COLO668 (cell line): ENCODE measurements at regions not wholly inside any gene's neighbourhood (a gene's known extent, or its start where the extent isn't known, plus 50 kb on each side); places are given as distances from the start of the nearest gene placed in this dataset.

Experiments
- DNase-seq: peaks from one replicate; lab custom pipeline; 2025; ENCODE audit not compliant: unreplicated experiment; lab: John Stamatoyannopoulos, UW

DNA sequence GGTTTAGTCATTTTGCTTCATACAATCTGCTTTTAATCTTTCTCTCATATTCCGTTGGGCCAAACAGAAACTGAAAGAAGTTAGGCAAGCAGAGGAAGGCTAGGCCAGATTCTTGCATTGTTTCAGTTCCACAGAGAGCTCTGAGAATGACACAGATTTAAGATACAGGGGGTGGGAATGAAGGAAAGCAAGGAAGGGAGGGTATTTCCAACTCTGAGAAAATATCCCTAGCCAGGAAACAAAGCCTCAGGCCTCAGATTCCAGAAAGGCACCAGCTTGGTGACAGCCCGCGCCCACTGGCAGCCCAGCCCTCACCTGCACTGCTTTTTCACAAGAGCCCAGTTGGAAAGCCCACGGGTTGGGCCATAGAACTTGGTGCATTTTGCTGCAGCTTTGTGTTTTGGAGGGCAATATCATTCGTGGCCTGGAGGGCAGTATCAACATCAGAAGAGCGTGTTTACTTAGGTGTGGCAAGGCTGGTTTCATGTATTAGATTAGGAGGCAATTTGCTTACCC is 63.5 kb downstream of the ENC1 start:
- peak; percentile 21 for DNase-seq

DNA sequence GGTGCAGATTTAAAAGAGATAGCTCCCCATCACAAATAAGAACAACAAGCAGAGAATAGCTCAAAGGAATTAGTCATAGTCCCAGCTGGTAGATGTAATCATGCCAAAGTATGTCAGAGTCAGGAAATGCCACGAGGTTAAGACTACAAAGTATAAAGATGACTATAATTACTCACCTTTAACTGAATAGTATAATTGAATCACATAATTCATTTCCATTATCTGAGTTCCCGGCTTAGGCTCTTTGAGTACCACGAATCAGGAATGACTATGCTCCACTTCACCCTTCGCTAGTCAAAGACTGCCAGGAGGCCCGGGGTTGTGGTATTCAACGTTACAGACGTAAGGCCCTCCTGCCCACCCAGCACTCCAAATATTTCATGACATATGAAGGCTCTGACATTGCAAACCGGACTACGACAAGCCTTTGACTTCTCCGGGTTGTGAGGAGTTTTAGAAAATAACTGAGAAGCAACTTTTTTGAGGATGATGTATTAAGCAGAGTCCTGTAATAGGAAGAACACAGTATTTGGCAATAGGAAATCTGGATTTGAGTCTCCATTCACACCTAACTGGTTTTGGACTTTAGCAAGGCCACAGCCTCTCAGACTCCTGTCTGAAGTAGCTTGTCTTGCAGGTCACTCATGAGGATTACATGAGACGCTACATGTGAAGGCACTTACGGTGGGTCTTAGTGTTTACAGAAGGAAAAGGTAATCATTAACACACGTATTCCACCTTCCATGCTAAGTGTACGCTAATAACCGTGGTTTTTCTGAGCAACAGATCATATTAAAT is 64.6 kb downstream of the ENC1 start:
- no peak for DNase-seq

DNA sequence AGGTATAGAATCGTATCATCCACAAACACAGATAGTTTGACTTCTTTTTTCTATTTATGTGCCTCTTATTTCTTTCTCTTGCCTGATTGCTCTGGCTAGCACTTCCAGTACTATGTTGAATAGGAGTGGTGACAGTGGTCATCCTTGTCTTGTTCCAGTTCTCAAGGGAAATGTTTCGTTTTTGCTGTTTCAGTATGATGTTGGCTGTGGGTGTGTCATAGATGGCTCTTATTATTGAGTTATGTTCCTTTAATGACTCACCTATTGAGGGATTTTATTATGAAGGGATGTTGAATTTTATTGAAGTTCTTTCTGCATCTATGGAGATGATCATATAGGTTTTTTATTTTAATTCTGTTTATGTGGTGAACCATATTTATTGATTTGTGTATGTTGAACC is 70.3 kb downstream of the ENC1 start:
- DNase-seq, result no peak

DNA sequence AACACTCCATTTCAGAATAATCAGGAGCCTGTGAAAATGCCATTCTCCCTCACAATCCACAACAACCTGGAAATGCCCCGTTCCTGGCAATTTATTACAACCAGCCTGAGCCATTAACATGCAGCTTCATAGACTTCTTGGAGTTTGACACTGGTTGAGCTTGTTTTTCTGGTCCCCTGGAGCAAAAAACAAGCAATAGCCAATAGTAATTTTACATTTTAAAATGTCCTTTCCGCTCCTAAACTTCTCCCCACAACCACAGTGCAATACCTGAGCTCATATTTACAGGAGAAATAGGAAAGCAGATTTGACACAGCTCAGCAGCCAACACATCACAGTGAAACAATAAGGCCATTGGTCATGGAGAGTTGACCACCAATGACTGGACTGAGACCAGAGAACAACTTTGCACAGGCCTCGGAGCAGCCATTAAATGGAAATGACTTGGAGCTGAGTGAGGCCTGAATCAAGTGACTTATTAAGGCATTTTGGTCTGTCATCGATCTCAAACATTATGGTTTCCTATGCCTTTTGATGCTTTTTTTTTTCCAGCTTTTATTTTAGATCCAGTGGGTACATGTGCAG is 73.0 kb downstream of the ENC1 start:
- DNase-seq, result no peak

DNA sequence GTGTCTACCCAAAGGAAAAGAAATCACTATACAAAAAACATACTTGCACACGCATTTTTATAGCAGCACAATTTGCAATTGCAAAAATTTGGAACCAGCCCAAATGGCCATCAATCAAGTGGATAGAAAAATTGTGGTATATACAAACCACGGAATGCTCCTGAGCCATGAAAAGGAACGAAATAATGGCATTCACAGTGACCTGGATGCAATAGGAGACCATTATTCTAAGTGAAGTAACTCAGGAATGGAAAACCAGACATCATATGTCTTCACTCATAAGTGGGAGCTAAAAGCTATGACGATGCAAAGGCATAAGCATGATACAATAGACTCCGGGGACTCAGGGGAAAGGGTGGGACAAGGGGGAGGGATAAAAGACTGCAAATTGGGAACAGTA is 78.4 kb downstream of the ENC1 start:
- no peak for DNase-seq

DNA sequence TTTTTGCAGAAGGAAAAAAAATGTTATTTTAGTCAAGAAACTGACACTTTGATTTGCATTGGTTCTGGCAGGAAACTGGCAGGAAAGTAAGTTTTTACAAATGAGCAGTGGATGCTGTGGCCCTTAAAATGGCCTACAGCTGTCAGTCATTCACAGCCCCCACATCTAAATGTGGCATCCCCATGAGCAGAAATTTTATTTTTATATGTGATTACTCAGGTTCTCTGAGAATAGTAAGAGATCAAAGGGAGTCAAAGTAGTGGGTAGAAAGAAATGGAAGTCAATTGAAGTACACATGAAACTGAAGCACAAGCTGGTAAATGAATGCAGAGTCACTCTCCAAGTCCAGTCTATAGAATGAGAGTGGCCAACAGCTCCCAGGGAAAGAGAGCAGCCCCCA is 80.3 kb downstream of the ENC1 start:
- DNase-seq, result no peak

DNA sequence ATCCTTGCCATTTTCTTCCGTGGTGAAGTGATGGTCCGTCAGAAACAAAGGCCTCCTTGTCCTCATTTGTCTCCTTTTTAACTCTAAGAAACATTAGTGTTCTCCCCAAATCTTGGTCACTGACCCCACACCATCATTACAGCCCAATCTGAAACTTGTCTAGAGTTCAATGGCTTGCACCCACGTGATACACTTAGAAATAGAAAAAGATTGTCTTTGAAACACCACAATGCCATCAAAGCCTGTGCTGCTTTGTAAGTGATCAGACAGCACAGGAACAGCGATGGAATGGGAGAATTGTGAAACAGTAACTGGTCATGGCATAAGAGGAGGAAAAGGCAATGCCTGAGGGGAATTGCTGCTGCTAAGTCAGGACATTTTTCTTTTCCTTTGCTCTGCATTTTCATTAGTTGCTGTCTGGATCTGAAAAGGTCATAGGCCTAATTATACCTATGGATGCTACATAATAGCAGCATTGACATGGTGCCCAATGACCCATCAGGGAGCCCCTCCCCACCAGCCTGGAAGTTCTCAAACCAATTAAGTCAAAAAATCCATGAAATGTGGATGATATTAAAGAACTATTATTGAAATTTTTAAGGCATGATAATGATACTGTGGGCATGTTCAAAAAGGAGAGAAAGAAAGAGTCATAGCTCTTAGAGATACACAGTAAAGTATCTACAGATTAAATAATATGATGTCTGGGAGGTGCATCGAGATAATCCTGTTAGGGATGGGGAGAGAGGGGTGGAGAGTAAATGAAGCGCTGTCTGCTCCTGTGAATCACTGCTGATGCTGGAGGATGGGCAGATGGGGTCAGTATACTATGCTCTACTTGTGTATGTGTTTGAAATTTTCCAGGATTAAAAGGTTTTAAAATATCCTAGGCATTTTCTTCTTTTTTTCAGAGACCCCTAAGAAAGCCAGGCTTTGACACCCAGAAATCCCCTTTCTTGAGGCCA is 83.6 kb downstream of the ENC1 start:
- DNase-seq, result no peak

DNA sequence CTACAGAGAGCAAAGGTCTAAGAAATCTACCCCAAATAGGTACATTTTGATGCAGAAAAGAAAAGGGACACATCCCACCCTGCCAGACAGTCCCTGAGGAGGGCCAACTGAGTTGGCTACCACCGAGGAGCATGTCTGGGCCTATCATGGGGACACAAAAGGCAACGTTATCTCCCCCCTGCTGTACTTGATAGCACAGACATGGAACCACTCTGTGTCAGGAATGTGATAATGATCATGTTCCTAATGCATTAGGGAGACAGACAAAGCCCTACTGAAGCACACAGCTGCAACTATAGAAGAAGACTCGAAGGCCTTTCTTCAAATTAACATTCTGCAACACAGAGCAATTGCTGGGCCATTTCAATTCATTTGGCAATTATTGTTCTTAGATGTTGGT is 84.5 kb downstream of the ENC1 start:
- no peak for DNase-seq

DNA sequence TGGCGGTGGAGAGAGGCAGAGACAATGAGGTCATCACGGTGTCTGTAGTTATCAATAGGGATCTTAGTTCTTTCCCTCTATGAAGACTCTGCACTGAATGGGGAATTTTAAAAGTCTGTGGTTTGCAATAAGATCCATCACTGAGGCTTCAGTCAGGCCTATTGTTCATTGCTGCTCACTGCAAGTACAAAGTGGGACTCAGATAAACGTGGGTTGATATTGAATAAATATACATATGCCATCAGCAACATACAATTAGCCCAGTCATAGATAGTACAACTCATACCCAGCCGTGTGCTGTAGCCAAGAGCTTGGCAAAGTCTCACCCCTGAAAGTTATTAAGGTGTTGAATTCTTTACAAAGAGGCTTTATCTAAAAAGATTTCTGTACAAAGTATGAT is 88.4 kb downstream of the ENC1 start:
- DNase-seq, result no peak

DNA sequence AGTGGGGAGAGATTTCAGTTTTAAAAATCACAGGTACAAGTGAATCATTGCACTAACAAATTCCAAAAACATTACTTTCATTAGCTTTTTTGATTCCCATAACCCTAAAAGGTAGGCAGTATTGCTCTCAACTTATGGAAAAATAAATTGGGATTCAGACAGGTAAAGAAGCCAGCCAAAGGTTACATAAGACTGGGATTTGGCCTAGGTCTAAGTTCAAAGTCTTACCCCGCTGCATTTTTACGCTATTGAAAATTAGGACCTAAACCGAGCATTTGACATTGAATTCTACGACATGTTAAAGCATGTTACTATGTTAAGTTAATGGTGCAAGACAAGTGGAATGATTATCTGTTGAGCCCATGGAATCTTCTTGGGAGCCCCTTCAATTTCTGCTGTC is 89.6 kb downstream of the ENC1 start:
- no peak for DNase-seq

DNA sequence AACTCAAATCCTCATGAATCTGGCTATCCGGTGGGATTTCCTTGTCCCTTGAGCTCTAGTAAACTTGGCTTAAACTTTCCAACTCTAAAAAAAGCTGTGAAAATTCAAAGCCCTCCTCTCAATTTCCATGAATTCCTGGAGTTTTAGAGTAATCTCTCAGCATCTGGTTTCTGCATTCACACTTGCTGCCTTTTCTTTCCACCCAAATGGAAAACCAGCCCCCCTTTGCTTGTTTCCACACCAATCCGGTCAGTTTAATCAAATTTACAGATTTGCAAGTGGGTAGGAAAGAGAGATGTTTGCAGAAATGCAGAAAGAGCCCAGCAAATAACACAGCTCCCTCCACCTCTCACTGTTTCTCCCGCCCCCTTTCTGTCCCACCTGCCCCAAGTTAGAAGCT is 91.1 kb downstream of the ENC1 start:
- no peak for DNase-seq

DNA sequence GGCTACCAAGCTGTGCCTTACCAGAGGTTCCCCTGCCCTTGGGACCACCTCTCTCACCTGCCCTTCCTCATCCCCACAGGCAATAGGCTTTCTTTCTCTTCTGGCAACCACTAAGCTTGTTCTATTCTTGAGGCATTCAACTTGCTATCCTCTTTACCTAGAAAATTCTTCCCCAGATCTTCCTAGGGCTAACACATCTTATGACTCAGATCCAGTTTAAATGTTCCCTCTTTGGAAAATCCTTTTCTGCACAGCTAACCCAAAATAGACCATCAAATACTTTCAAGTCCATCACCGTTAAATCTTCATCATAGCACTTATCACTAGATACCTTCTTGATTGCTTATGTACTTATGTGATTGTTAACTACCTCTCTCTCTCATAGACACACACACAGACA is 93.7 kb downstream of the ENC1 start:
- no peak for DNase-seq

DNA sequence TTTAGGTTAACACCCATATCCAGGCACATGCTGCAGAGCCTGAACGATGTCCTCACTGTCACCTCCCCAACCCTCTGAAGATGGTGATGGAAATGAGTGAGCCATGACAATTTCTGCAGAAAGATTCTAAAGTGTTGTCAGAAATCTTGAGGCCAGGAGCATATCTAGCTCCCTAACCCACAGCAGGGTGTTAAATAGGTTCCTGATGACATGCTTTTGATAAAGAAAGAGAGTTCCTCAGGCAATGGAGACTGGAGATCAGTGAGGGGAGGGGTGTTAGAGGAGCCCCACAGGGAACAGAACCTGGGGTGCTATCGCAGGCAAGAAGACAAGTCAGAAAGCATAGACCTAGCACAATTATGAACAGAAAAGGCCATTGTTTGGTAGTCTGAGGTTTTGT is 95.7 kb downstream of the ENC1 start:
- no peak for DNase-seq

DNA sequence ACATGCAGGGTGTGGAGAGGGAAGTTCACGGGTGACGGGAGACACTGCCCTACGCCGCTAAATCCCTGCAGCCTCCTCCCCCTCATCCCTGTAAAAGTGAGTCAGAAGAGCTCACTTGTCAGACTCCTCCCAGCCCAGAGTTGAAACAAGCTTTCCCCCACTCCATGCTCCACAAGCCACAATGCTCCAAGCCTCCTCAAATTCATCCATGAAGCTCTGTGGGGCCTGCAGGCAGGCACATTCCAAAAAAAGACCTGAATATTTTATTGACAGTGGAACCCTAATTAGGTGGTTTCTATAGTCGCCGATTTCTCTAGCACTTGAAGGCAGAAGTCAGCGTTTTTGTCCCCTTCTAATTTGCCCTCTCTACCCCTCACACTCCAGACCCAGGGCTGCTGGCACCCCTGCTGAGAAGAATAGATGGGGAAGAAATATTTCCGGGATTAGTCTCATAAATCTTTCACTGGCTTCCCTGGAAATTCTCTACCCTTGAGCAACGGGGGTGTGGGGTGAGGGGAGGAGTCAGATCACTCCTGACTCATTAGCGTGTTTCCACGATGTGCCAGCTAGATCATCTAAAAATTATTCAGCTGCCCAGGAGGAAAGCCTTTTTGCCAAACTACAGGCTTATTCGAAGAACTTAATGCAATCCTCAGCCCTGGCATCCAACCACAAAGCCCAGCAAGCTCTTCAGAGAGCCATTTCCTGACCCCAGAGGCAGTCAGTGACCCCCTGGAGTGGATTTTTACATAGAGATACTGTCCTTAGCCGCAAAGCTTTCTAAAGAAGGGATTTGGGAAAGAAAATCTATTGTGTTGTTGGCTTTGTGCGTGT is 97.1 kb downstream of the ENC1 start:
- DNase-seq, result no peak

DNA sequence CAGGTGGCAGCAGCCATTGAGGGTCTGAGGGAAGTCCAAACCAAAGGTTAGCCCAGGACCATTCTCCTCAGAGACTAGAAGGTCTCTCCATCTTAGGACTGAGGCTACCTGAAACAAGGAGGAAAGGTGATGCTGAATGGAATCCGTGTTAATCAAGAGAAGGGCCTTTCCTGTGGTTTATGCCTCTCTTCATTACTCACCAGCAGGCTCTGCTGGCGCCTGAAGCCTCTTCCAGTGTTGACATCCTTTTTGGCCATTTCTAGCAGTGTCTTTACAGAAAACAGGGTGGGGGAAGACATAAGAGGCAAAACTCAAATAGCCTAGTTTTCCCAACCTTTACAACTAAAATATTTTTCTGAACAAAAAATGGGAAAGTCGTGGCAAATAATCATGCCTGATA is 98.0 kb downstream of the ENC1 start:
- no peak for DNase-seq

DNA sequence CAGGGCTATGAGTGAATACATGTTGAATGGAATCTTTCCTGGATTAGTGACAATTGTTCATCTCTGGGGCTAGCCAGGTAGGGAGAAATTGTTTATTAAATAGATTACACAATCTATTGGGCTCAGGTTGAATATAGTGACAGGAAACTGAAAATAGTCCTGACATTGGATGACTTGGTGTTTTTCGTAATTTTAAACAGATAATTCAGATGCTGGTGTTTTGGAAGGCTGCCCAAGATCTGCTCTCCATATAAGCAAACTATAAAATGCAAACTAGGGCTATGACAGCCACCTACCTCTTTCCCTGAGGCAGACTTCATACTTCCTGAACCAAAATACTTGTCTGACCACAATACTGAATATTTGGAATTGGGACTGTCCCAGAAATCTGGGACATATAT is 99.1 kb downstream of the ENC1 start:
- no peak for DNase-seq

DNA sequence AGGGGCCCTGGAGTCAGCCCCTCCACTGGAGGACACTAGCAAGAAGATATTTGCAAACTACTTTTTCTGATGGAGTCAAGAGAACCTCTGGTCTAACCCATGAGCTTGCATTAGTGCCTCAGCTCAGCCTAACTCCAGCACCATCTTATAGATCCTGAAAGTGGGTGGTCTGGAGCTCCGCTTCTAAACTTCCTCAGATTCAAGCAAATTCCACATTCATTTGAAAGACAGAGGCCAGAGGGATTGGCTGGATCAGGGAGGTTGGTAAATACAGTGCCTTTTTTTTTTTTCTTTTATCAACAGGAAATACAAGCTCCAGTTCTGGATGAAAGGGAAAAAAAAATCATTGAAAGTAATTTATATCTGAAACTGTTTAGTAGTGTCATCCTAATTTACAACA is 99.9 kb downstream of the ENC1 start:
- no peak for DNase-seq

DNA sequence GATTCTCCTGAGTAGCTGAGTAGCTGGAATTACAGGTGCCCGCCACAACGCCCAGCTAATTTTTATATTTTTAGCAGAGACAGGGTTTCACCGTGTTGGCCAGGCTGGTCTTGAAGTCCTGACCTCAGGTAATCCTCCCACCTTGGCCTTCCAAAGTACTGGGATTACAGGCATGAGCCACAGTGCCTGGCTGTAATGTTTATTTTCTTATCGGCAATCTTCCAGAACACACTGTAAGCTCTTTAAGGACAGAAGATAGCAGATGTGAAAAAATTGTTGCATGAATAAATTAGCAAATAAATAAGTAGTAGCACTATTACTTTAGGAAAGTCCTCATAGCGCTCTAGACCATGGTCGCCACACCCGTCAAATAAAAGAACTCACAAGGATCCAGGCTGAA is 100.5 kb downstream of the ENC1 start:
- DNase-seq, result no peak

DNA sequence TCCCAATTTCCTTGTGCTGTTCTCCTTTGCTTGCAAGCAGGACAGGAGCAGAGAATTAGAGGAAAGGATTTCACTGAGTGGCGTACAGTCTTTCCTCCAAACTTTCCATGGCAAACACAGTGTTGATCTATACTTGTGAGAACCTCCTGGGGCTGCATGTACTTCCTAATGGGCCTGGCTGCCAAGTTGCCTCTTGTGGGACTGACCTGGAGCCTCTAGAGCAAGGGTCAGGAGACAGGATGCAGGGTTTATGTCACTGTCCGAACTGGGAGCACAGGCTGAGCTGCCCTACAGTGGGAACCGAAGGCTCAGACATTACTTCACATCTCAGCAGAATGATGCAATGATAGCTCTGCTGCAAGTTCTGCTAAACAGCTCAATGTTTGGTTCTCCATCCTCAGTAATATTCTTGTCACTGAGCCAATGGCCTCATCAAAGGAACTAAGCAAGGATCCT is 102.3 kb downstream of the ENC1 start:
- no peak for DNase-seq

DNA sequence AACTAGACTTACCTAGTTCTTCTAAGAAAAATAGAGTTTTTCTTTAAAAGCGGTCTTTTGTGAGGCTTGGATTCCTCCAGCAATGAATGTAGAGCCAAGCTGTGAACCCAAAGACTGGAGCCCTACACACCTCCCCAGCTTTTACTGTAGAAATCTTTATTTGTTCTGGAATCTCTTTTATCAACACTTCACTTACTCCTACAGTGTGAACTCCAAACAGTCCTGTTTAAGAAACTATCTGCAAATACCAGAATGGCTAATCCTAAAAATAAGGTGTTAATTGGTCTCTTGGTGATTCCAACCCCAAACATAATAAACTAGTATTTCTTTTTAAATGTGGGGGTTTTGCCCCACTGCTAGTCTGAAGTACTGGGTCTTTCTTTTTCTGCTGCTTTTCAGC is 103.9 kb downstream of the ENC1 start:
- DNase-seq, result no peak

DNA sequence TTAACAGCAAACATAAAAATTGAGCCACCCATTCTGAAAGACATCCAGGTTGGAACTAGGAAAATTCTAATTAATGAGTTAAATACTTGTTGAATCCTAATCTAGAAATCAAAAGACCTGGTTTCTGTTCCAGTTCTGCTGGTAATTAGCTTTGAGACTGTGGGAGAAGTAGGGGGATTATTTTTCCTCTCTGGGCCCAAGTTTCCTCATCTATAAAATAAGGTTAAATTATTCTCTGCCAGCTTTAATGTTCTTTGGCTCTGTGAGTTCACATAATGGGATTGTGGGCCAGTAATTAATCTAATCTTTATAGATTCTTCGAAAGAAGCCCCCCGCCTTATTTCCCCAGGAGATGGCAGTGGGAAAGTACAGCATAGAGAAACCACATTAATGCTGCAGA is 104.6 kb downstream of the ENC1 start:
- no peak for DNase-seq
